ENCODE measurements at regions not wholly inside any gene's neighbourhood (a gene's known extent, or its start where the extent isn't known, plus 50 kb on each side); places are given as distances from the start of the nearest gene placed in this dataset.

GRCh38 chr21:25373126-25374082 is 233.9 kb downstream of the MRPL39 start:
- TF ChIP-seq POLR2A (IDR thresholded peaks at IDR 0.05) (no peak), POLR2AphosphoS5 (IDR thresholded peaks at IDR 0.05) (no peak), EP300 (IDR thresholded peaks at IDR 0.05) (no peak)
